GM23248 (cell line): ENCODE measurements at regions not wholly inside any gene's neighbourhood (a gene's known extent, or its start where the extent isn't known, plus 50 kb on each side); places are given as distances from the start of the nearest gene placed in this dataset.
"Not testable (repeated sequence)": the region's sequence is repeated elsewhere in the genome, so short reads cannot be mapped to it uniquely, and the experiment has no call there.

Source experiments
- DNase-seq: peaks from one replicate; pipeline ENCODE4 v3.0.0-alpha.2; 2015
- H2AFZ ChIP-seq: fragments of 200-600 bp; sonication (generic); 2 replicates; pipeline ENCODE4 v1.6.1; 2016; ENCODE audit warnings: antibody characterized with exemption
- H3F3A ChIP-seq: fragments of 200-600 bp; sonication (generic); 2 replicates; pipeline ENCODE4 v1.6.1; 2016; ENCODE audit warnings: mild to moderate bottlenecking, antibody characterized with exemption, mixed run types; ENCODE audit not compliant: insufficient read depth
- H3K27ac ChIP-seq: fragments of 200-600 bp; sonication (generic); 2 replicates; pipeline ENCODE4 v1.5.1; 2016; ENCODE audit warnings: mild to moderate bottlenecking
- H3K27me3 ChIP-seq: fragments of 200-600 bp; sonication (generic); replicated peaks from 2 replicates; pipeline ENCODE4 v1.6.1; 2016; ENCODE audit warnings: mild to moderate bottlenecking; ENCODE audit not compliant: insufficient read depth
- H3K36me3 ChIP-seq: fragments of 200-600 bp; sonication (generic); 2 replicates; pipeline ENCODE4 v1.6.1; 2016; ENCODE audit warnings: low read depth, mild to moderate bottlenecking
- H3K4me1 ChIP-seq: fragments of 200-600 bp; sonication (generic); 2 replicates; pipeline ENCODE4 v1.6.1; 2016; ENCODE audit warnings: mild to moderate bottlenecking; ENCODE audit not compliant: insufficient read depth
- H3K4me2 ChIP-seq: fragments of 200-600 bp; sonication (generic); one replicate; pipeline ENCODE4 v1.6.1; 2016; ENCODE audit warnings: mild to moderate bottlenecking; ENCODE audit not compliant: unreplicated experiment
- H3K4me3 ChIP-seq: fragments of 200-600 bp; sonication (generic); 2 replicates; pipeline ENCODE4 v1.5.1; 2016; ENCODE audit warnings: mild to moderate bottlenecking
- H3K79me2 ChIP-seq: fragments of 200-600 bp; sonication (generic); 2 replicates; pipeline ENCODE4 v1.6.1; 2016; ENCODE audit warnings: mild to moderate bottlenecking; ENCODE audit not compliant: insufficient read depth
- H3K9ac ChIP-seq: fragments of 200-600 bp; sonication (generic); 2 replicates; pipeline ENCODE4 v1.6.1; 2016; ENCODE audit warnings: mild to moderate bottlenecking
- H3K9me2 ChIP-seq: fragments of 200-600 bp; sonication (generic); 2 replicates; pipeline ENCODE4 v1.6.1; 2016; ENCODE audit warnings: mixed run types, mild to moderate bottlenecking, moderate library complexity; ENCODE audit not compliant: insufficient read depth
- H3K9me3 ChIP-seq: fragments of 200-600 bp; sonication (generic); one replicate; pipeline ENCODE4 v1.6.1; 2017; ENCODE audit warnings: low read depth
- H4K20me1 ChIP-seq: fragments of 200-600 bp; sonication (generic); 2 replicates; pipeline ENCODE4 v1.6.0; 2016; ENCODE audit not compliant: insufficient read depth
- EZH2 ChIP-seq: fragments of 200-600 bp; sonication (generic); IDR thresholded peaks from 2 replicates; pipeline ENCODE4 v1.6.1; 2018; ENCODE audit warnings: antibody characterized with exemption, mild to moderate bottlenecking; ENCODE audit not compliant: insufficient read depth, poor library complexity, severe bottlenecking
- EZH2phosphoT487 ChIP-seq: fragments of 200-600 bp; sonication (generic); IDR thresholded peaks from 2 replicates; pipeline ENCODE4 v1.6.1; 2018; ENCODE audit warnings: antibody characterized with exemption, moderate library complexity, mild to moderate bottlenecking, low read depth; ENCODE audit not compliant: insufficient read depth
- WGBS, 2 experiments: methylation state at CpG; one replicate each; pipeline ENCODE4 v1.1.6; 2015 to 2017; ENCODE audit warnings: low lambda C conversion rate in 2 of 2, low coverage in 1 of 2; ENCODE audit errors: missing lambda C conversion rate in 2 of 2; 5-methylcytosine and 5-hydroxymethylcytosine counted together
- in situ Hi-C: fragments of 300-500 bp; cut with MboI; formaldehyde crosslinking; loops from 2 replicates; pipeline ENCODE4 v1.15.0; 2020

DNA sequence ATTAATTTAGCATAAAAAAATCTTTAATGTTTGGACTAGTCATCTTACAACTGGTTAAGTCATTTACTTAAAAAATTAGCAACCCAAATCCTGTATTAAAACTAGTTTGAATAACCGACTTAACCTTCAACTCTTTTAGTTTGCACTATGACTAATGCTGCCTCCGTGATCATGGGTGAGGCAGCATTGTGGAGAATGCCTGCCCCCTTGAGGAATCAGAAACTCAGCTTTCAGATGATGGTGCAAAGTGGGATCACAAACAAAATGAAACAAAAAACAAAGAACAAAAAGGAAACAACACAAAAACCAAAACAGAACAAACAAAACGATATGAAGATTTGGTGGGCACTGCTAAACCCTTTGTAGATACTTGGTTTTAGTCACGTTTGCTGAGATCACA is 127.0 kb upstream of the PALM2AKAP2 start:
- peaks cover 8% of the 10 kb centered on the region; the same call in 1 of the 2 replicates for H3K27me3 ChIP-seq
- H3K9ac ChIP-seq: no peak overlapping the region
- peak overlapping the region; percentile 53; the same call in 1 of the 2 replicates for H2AFZ ChIP-seq
- peaks cover 8% of the 10 kb centered on the region; the same call in 1 of the 2 replicates for H3K4me1 ChIP-seq
- H3K4me2 ChIP-seq: no peak overlapping the region
- no peak overlapping the region for H3K4me3 ChIP-seq
- H3F3A ChIP-seq: no peaks in the 10 kb centered on the region
- in situ Hi-C loops: no loop called here
- DNase-seq: peak; percentile 80
- H4K20me1 ChIP-seq: no peaks in the 10 kb centered on the region
- peak overlapping the region; percentile 22; the same call in 1 of the 2 replicates for H3K27ac ChIP-seq
- no peaks in the 10 kb centered on the region for H3K9me3 ChIP-seq
- H3K79me2 ChIP-seq: no peaks in the 10 kb centered on the region
- no peaks in the 10 kb centered on the region for H3K9me2 ChIP-seq
- no peaks in the 10 kb centered on the region for H3K36me3 ChIP-seq
- WGBS, 2 experiments: 19 to 22% methylated on average over 4 of the region's 4 CpGs
- no peak for TF ChIP-seq EZH2
- TF ChIP-seq EZH2phosphoT487: no peak

DNA sequence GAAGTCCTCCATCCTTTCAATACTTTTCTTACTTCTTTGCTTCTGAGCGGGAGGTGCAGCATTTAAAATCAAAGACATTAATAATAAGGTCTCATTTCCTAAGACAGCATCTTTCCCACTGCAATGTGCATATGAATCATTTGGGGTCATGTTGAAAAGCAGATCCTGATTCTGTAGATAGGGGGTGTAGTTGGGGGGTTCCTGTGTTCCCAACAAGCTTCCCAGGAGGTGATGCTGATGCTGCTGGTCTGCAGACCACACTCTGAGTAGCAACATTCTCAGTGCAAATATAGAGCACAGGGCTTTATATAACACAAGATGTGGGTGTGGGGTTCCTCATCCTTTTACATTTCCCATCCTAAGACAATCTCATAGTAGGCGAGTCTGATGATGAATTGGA is 126.5 kb upstream of the PALM2AKAP2 start:
- no peaks in the 10 kb centered on the region for H4K20me1 ChIP-seq
- no peaks in the 10 kb centered on the region for H3K9me3 ChIP-seq
- H2AFZ ChIP-seq: peak overlapping the region; percentile 53; the same call in 1 of the 2 replicates
- in situ Hi-C loops: no loop called here
- H3K9ac ChIP-seq: no peak overlapping the region
- TF ChIP-seq EZH2phosphoT487 (no peak), EZH2 (no peak)
- H3K4me1 ChIP-seq: peaks cover 8% of the 10 kb centered on the region; the same call in 1 of the 2 replicates
- no peaks in the 10 kb centered on the region for H3F3A ChIP-seq
- no peaks in the 10 kb centered on the region for H3K9me2 ChIP-seq
- no peak overlapping the region for H3K4me2 ChIP-seq
- WGBS, 2 experiments: 83 to 89% methylated on average over 2 of the region's 2 CpGs
- H3K27ac ChIP-seq: no peak overlapping the region
- peaks cover 8% of the 10 kb centered on the region; the same call in 1 of the 2 replicates for H3K27me3 ChIP-seq
- DNase-seq: peak; percentile 4
- H3K36me3 ChIP-seq: no peaks in the 10 kb centered on the region
- no peaks in the 10 kb centered on the region for H3K79me2 ChIP-seq
- H3K4me3 ChIP-seq: no peak overlapping the region

DNA sequence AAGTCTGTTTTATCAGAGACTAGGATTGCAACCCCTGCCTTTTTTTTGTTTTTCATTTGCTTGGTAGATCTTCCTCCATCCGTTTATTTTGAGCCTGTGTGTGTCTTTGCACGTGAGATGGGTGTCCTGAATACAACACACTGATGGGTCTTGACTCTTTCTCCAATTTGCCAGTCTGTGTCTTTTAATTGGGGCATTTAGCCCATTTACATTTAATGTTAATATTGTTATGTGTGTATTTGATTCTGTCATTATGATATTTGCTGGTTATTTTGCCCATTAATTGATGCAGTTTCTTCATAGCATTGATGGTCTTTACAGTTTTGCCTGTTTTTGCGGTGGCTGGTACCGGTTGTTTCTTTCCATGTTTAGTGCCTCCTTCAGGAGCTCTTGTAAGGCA is 116.0 kb upstream of the PALM2AKAP2 start:
- H3K27me3 ChIP-seq: peaks cover 14% of the 10 kb centered on the region
- H3K9me2 ChIP-seq, H3K27ac ChIP-seq, H3K4me2 ChIP-seq, H3K79me2 ChIP-seq, DNase-seq, H3K4me1 ChIP-seq, H3K36me3 ChIP-seq, H3K4me3 ChIP-seq, H3K9me3 ChIP-seq, H4K20me1 ChIP-seq, H2AFZ ChIP-seq, in situ Hi-C loops, H3F3A ChIP-seq, H3K9ac ChIP-seq: not testable (repeated sequence)
- 54% methylated on average over 4 of the region's 4 CpGs for WGBS, 2 experiments

DNA sequence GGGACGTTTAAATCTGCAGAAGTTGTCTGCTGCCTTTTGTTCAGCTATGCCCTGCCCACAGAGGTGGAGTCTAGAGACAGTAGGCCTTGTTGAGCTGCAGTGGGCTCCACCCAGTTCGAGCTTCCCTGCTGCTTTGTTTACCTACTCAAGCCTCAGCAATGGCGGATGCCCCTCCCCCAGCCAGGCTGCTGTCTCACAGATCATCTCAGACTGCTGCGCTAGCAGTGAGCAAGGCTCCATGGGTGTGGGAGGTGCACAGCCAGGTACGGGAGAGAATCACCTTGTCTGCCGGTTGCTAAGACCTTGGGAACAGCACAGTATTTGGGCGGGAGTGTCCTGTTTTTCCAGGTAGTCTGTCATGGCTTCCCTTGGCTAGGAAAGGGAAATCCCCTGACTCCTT is 114.3 kb upstream of the PALM2AKAP2 start:
- H3K9me3 ChIP-seq, H3K4me1 ChIP-seq, H3K79me2 ChIP-seq, H3K4me3 ChIP-seq, H3F3A ChIP-seq, H3K9me2 ChIP-seq, H2AFZ ChIP-seq, H3K27ac ChIP-seq, DNase-seq, H3K9ac ChIP-seq, H4K20me1 ChIP-seq, H3K4me2 ChIP-seq, in situ Hi-C loops, H3K36me3 ChIP-seq: not testable (repeated sequence)
- 57 to 62% methylated on average over 6 to 7 of the region's 7 CpGs for WGBS, 2 experiments
- peaks cover 24% of the 10 kb centered on the region for H3K27me3 ChIP-seq

DNA sequence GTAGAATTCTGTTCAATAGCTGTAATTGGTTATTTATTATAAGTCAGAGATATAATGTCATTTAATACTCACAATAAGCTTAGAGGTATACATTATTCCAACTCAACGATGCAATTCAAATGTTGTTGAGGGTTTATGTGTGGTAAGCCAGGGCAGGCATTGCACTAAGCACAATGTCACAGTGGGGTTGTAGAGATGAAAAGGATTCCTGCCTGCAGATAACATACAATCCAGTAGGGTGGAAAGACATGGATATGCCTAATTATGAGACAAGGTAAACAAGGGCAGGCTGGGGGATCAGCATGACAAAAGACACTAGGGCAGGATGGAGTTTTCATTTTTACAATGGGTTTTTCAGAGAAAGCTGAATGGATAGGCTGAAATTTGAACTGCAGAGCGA is 98.7 kb upstream of the PALM2AKAP2 start:
- H3K36me3 ChIP-seq: no peaks in the 10 kb centered on the region
- H3K9me3 ChIP-seq: no peaks in the 10 kb centered on the region
- H3K4me1 ChIP-seq: no peaks in the 10 kb centered on the region
- H3K27ac ChIP-seq: no peak overlapping the region
- H3K79me2 ChIP-seq: no peaks in the 10 kb centered on the region
- no peak for DNase-seq
- in situ Hi-C loops: no loop called here
- H3K4me3 ChIP-seq: no peak overlapping the region
- no peaks in the 10 kb centered on the region for H3F3A ChIP-seq
- H3K9ac ChIP-seq: no peak overlapping the region
- no peaks in the 10 kb centered on the region for H4K20me1 ChIP-seq
- peaks cover 21% of the 10 kb centered on the region; the same call in 1 of the 2 replicates for H3K27me3 ChIP-seq
- no peak overlapping the region for H3K4me2 ChIP-seq
- 14 to 20% methylated on average over 2 of the region's 2 CpGs for WGBS, 2 experiments
- TF ChIP-seq EZH2: no peak
- no peak for TF ChIP-seq EZH2phosphoT487
- H3K9me2 ChIP-seq: no peaks in the 10 kb centered on the region
- H2AFZ ChIP-seq: no peak overlapping the region
